Renal pelvis (tissue), 1 donor: ENCODE measurements at regions not wholly inside any gene's neighbourhood (a gene's known extent, or its start where the extent isn't known, plus 50 kb on each side); places are given as distances from the start of the nearest gene placed in this dataset.

ENCODE experiments used
- DNase-seq: peaks from one replicate; pipeline ENCODE4 v3.0.0-alpha.2; 2013

DNA sequence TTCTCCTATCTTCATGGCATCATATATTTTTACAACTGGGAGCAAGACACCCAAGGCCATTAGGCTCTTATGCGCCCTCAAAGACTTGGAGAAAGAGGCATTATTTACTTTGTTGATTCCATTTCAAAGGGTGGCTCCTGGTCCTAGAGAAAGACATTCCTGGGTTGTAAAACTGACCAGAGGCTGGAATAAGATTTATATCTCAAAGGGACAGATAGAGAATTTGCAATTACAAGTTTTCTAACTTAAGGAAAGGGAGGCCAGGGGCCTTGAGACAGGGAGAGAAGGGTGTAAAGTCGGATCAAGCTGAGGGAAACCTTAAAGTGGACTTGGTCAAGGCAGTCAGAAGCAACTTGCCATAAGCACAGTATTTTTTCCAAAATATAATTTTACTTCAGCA is 1086.0 kb downstream of the SORCS3 start:
- no peak for DNase-seq

DNA sequence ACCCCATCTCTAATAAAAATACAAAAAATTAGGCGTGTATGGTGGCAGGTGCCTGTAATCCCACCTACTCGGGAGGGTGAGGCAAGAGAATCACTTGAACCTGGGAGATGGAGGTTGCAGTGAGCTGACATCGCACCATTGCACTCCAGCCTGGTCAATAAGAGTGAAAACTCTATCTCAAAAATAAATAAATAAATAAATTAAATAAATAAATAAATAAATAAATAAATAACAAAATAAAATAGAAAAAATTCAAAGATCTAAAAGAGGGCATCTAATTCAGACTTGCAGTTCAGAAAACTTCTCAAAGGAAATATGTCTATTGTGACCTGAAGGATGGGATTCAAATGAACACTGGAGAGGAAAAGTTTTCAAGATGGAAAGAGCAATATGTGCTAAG is 1085.1 kb downstream of the SORCS3 start:
- no peak for DNase-seq

GRCh38 chr10:105725007-105725406 is 1083.9 kb downstream of the SORCS3 start:
- no peak for DNase-seq

- no peak for DNase-seq
Observed at GRCh38 chr10:105718207-105718995, 1077.3 kb downstream of the SORCS3 start.

DNA sequence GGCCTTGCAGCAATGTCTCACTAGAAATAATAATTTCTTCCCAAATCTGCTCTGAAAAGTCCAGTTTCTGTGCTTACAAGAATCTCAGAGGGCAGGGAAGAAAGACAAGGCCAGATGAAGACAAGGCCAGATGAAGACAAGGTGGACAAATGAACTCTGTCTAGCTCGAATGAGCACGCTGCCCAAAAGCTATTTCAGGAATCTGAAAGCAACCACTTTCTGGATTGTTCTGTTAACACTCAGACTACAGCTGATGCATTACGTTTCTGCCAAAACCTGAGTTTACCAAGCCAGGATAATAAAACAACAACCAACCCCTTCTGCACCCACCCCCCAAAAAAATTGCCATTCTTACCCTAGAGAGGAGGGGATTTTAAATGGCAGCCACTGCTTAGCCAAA is 1073.6 kb downstream of the SORCS3 start:
- DNase-seq: no peak

DNA sequence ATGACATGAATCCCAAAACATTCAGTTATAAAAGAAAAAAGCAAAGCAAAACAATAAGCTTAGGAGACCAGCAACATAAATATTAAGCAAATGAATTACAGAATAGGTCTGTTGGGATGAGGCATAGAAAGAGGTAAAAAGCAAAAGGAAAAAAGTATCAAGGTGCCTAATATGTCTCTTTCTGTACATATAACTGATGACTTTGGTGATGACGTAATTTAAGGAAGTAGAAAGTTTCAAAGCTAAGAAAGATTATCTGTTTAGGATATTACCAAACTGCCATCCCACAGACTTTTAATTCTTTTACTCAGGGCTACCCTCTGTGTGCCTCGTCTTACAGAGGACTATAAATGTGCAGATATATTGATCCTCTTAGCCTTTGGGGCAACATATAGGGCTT is 1066.5 kb downstream of the SORCS3 start:
- no peak for DNase-seq

GRCh38 chr10:105706281-105707026 is 1065.4 kb downstream of the SORCS3 start:
- DNase-seq: no peak

DNA sequence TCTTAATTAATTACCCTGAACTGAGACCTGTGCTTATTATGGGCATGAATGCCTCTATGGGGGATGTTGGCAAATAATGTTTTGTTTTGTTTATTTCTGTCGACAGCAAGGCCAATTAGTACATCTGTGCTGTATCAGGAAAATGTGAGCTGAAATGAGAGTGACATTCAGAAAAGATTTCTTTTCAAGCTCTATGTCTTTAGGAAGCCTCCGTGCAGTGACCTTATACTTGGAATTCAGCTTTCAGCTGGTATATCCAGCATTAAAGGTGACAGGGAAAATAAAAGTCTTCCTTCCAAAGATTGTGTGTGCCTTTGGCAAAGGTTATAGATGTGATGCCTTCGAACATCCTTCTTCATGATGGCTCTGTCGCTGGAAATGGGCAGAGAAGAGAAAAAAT is 1061.1 kb downstream of the SORCS3 start:
- DNase-seq: no peak

DNA sequence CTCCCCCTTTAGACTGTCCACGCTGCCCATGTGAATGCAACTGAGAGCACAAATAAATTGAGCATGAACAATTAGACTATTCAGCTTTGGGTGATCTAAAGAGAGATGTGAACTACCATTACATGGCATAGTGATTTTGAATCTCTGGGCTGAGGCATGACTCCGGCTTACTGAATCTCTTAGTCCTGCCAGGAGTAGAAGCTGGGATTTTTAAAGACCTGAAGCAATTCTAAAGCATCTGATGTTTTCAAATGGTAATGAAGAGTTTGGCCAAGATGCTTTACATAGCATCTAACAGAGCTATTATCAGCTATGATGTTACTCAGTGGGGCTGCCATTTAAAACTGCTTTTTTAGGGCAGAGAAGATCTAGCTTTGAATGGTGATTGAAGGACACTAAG is 1059.1 kb downstream of the SORCS3 start:
- DNase-seq: no peak

- DNase-seq: no peak
Observed at GRCh38 chr10:105699504-105699903, 1058.4 kb downstream of the SORCS3 start.

- no peak for DNase-seq
Observed at GRCh38 chr10:105698592-105698991, 1057.5 kb downstream of the SORCS3 start.

GRCh38 chr10:105697290-105697780 is 1056.2 kb downstream of the SORCS3 start:
- no peak for DNase-seq

- DNase-seq: peak; percentile 35
Observed at GRCh38 chr10:105691811-105692210, 1050.7 kb downstream of the SORCS3 start.

- DNase-seq: no peak
Observed at GRCh38 chr10:105682911-105683310, 1041.8 kb downstream of the SORCS3 start.

DNA sequence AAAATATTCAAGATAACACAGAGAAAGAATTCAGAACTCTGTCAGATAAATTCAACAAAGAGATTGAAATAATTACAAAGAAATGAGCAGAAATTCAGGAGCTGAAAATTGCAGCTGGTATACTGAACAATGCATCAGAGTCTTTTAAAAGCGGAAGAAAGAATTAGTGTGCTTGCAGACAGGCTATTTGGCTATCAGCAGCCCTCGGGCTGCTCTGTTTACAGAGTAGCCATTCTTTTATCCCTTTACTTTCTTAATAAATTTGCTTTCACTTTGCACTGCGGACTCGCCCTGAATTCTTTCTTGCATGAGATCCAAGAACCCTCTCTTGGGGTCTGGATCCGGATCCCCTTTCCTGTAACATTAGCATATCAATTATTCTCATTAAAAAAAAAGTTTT is 1040.0 kb downstream of the SORCS3 start:
- no peak for DNase-seq

GRCh38 chr10:105679781-105680180 is 1038.7 kb downstream of the SORCS3 start:
- DNase-seq: no peak

GRCh38 chr10:105675333-105675732 is 1034.2 kb downstream of the SORCS3 start:
- DNase-seq: no peak

DNA sequence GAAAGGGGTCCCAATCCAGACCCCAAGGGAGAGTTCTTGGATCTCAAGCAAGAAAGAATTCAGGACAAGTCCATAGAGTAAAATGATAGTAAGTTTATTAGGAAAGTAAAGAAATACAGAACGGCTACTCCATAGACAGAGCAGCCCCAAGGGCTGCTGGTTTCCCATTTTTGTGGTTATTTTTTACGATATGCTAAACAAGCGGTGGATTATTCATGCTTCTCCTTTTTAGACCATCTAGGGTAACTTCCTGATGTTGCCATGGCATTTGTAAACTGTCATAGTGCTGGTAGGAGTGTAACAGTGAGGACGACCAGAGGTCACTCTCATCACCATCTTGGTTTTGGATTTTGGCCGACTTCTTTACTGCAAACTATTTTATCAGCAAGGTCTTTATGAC is 1033.4 kb downstream of the SORCS3 start:
- no peak for DNase-seq

DNA sequence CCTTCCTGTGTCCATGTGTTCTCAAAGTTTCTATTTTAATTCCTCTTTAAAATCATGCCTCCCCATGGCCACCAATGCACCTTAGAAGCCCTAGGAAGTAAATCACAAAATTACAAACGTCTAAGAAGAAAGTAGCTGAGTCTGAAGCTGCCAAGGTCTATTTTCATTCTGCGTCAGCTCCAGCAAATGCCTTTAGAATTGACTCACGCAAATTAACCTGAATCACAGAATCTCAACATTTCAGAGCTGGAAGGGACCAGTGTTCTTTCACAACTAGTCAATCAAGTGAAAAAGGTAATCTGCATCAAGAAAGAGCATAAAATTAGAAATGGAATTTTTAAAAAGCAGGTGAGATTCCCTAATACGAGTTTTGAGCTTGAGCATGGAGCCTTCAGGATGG is 1017.6 kb downstream of the SORCS3 start:
- no peak for DNase-seq

DNA sequence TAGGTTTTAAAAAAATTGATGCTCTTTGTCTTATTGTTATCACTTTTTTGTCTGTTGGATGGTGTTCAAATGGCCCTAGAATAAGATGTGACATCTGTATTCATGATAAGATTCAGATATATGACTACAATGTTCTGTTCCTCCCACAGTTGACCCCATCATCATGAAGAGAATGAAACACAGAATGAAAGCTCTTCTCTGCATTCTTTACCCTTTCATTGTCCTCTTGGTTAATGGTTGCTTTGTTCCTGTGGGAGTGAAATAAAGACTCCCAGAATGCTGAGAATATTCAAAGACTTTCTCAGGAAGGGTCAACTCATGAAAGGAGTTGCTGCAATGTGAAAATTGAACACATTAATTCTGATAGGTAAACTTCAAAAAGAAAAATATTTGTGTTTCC is 1015.8 kb downstream of the SORCS3 start:
- no peak for DNase-seq

- DNase-seq: no peak
Observed at GRCh38 chr10:105650306-105650705, 1009.2 kb downstream of the SORCS3 start.

DNA sequence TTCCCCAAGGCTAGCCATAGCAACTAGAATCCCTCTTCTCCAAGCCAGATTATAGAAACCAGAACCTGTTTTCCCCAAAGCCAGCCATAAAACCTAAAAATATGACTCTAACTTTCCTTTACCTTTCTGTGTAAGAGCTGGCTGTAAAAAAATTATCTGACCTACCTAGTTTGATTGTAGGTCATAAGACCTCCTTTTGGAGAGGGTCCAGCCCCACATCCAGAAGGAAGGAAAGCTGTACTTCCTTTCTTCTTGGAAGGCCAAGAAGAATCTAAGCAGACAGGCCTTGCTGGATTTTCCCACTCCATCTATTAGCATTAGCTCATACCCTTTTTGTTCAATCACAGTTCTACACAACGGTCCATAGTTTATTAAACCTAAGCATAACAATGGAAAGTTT is 1006.3 kb downstream of the SORCS3 start:
- no peak for DNase-seq

- DNase-seq: no peak
Observed at GRCh38 chr10:105644978-105645377, 1003.9 kb downstream of the SORCS3 start.
